ENCODE measurements at regions not wholly inside any gene's neighbourhood (a gene's known extent, or its start where the extent isn't known, plus 50 kb on each side); places are given as distances from the start of the nearest gene placed in this dataset.
"Not testable (repeated sequence)": the region's sequence is repeated elsewhere in the genome, so short reads cannot be mapped to it uniquely, and the experiment has no call there.

DNA sequence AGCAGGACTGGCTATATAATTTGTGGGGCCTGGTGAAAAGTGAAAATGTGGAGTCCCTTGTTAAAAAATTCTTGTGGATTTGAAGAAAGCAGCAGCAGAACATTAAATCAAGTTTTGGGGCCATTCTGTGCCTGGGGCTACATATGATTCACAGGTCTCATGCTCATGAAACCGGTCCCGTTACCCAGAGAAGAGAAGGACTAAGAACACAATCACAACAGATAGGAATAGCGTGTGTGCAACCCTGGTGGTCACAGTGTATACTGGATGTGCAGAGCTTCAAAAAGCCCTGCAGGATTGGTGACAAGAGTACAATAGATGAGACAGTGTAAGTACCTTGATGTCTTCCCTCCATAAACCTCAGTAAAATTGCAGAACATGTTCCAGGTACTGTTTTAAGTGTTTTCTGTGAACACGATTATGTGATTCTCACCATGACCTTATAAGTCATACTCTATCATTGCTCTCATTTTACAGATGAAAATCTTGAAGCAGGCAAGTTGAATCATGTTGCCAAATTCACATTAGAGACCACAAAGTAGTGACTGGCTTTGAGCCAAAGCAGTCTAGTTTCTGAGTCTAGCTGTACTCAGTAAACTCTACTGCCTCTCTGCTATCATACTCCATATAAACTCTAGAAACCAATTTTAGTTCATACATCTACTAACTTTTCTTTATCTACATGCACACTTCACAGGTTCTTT, 636.5 kb downstream of the TAF11L14 start:
- DNase-seq: no peak

DNA sequence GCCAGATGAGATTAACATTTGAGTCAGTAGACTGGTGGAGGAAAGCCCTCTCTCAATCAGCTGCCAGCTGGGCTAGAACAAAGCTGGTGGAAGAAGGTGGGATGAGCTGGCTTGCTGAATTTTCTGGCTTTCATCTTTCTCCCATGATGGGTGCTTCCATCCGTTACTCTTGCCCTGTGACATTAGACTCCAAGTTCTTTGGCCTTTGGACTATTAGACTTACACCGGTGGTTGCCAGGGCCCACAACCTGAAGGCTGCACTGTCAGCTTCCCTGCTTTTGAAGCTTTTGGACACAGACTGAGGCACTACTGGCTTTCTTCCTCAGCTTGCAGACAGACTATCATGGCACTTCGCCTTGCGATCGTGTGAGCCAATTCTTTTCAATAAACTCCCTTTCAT, 642.7 kb downstream of the TAF11L14 start:
- DNase-seq: no peak

DNA sequence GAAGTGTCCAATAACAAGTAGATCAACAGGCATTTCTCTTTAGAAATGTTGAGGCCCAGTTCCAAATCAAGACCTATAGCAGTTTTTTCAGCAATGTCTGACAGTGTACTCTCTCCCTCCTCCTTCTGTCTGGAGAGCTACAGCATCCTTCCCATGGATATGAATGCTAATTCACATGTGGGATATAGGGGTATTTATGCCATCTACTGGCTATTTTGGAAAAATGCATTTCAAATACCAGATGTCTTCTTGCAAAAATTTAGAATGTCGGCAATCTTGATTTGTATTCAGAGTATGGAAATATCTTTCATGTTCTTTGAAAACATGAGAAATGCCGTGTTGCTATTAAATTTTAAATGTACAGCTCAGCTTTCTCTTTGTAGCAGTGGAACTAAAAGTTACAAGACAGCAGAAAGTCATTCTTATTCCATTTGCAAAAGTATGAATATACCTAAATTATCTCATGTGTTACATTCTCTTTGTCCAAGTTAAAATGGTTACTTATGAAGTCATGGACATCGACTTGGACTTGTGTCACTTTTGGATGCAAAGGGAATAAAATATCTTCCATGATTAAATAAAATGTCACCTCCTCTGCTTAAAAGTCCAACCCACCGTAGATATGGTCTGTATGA, 647.8 kb downstream of the TAF11L14 start:
- DNase-seq: no peak

DNA sequence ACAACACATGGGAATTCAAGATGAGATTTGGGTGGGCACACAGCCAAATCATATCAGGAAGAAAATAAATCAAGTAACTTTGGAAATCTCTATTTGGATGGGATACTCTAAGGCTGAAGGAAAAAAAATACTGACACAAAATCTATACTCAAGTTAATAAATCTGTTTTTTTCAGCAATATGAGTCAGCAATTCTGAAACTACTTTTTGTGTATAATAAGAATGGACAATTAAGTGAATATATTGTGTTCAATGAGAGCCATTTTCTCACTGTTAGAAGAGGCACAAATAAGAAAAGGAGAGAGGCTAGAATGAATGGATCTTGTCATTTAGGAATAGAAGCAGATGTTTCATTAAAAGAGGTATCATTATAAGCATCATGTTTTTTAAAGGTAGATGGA, 651.0 kb downstream of the TAF11L14 start:
- DNase-seq: no peak

DNA sequence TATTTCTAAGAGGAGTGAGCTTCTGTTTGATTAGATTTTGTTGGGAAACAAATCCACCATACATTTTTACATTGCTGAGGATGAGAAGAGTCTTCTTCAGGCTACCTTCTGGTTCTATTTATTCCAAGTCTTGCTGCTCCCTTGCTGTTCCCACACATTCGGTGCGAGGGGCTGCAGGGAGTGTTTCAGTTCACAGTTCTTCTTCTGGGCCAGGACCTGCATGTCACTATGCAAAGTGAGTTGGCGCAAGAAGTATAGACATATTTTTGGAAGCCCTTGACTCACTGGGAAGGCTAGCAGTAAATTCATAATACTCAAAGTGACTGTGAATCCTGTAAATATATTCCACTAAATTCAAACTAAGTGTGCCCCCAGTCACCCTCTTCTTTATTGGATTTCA, 657.9 kb downstream of the TAF11L14 start:
- no peak for DNase-seq

DNA sequence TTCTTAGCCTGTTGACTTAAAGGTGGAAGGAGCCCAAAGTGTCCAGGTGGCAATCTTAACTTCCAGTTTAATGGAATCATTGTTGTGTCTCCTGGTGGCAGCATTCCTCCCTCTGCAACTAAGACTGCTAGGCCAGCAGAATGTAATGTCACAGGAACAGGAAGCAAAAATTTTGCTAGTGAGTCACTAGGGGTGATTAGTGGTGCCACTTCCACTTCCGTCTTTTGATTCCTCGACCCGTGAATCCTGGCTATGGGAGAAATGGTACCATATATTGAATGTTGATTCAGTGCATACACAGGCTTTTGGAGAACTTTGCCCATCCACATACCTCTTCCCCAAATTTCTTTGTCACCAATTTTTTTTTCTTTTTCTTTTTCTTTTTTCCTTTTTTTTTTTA, 661.4 kb downstream of the TAF11L14 start:
- DNase-seq: not testable (repeated sequence)

DNA sequence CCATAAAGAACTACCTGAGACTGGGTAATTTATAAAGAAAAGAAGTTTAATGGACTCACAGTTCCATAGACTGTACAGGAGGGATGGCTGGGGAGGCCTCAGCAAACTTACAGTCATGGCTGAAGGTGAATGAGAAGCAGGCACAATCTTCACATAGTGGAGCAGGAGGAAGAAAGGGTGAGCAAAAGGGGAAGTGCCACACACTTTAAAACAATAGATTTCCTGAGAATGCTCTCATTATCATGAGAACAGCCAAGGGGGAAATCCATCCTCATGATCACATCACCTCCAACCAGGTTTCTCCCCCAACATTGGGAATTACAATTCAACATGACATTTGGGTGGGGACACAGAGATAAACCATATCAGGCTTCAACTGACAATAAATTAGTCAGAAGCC, 664.9 kb downstream of the TAF11L14 start:
- DNase-seq: no peak

DNA sequence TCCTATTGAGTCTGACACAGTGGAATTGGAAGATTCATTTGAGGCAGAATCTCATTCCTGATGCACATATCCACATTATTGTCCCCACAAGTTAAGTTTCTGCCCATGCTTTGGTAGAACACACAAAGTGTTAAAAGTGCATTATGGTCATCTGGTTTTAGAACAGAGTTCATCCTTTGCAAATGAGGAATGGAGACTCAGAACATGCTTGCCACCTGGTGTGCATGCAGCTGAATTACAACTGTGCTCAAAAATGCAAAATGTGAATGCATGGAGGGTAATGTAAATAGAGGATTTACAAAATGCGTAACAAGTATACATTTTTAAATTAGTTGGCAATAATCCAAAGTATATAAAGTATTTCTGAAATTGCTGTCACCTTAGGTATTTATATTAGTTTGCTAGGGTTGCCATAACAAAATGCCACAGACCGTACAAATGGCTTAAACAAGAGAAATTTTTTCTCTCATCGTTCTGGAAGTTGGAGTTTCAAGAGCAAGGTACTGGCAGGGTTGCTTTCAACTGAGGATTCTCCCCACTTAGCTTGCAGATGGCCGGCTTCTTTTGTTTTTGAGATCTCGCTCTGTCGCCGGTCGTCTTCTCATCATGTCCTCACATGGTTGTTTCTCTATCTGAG, 671.1 kb downstream of the TAF11L14 start:
- DNase-seq: no peak

DNA sequence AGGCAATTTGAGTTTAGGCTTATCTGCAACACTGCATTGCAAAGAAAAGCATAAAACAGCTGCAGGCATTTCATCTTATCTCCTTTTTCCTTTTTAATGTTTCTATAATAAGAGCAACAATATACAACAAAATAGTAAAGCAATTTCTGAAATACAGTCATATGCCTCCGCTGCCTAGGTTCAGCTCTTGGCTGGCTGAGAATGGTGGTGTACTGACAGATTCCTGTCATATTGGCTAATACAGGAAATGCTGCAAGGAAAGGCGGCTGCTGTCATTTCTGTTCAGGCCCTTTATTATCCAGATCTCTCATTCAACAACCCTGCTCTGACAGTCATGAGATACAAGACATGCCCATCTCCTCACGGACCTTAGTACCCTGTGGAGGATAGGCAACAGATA, 677.0 kb downstream of the TAF11L14 start:
- no peak for DNase-seq

DNA sequence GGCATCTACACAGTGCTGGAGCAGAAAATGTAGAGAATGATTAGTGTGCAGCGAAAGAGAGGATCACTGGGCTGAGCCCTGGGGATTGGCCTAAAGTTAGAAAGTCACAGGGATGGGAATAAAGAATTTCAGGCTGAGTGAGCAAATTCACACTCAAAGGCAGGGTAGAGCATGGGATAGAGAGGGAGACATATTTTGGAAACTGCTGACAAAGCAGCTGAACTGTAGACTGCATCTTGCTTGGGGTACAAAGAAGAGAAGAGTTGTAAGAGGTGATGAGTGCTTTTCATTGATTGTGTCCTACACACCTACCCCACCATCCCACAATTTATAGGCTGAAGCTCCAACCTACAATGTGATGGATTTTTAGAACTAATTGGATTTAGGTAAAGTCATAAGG, 677.8 kb downstream of the TAF11L14 start:
- DNase-seq: no peak

DNA sequence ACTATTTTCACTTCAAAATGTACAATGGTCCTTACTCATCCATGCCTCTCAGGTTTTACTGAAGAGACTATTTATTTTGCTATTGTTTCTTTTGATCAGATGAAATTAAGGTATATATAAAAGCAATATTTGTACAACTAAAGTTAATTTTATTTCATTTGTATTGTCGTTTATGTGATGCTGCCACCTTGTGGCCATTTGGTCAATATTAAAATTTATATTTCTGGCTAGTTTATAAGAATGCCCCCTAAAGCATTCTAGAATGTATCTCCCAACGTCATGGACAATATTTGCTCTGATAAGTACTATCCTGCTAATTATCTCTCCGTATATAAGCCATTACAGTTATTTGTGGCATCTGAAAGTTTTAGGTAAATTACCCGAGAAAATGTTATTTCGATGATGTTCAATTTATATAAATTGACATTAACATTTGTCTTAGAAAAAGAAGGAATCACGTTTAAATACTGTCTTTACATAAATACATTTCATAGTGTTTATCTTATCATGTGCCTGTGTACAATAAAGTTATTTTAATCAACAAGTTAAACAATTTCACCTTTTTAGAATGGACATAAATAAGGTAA, 680.0 kb downstream of the TAF11L14 start:
- no peak for DNase-seq

DNA sequence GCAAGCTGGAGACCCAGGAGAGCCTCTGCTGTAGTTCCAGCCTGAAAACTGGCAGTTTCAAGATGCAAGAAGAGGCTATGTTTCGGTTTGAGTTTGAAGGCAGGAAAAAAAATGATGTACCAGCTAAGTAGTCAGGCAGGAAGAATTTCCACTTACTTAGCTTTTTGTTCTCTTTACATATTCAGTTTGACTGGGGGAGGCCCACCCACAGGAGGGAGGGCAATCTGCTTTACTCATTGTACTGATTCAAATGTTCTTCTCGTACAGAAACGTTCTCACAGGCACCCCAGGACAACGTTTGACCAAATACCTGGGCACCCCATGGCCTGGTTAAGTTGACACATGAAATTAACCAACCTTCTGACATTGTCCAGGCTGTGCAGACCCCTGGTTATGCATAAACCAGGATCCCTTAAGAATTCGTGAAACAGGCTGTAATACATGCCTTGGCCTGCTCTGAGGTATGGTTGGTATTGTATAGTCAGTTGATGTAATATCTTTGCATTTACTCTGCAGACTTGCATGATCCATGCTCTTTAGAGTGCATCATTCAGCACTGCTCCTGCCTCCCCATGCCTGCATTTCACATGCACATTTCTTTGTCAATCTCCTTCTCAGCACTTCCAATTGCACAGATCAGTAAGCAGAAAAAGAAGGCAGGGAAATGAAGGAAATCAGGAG, 687.1 kb downstream of the TAF11L14 start:
- DNase-seq: no peak

DNA sequence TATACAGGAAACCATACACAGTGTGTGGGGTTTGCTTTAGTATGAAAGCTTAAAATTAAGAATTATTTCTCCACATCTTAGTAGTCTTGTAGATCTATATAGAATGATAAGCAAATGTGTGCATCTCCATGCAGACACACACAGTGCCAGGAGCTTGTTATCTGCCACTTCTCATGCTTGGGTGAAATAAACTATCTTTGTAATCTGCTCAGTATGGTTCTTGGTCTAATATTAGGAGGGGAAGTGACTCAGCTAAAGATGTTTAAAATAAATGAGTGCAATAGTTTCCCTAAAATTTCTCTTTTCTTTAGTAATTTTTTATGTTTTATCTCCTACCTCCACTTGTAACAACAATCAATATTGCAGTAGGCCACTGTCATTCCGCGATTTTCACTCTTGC, 689.6 kb downstream of the TAF11L14 start:
- no peak for DNase-seq

DNA sequence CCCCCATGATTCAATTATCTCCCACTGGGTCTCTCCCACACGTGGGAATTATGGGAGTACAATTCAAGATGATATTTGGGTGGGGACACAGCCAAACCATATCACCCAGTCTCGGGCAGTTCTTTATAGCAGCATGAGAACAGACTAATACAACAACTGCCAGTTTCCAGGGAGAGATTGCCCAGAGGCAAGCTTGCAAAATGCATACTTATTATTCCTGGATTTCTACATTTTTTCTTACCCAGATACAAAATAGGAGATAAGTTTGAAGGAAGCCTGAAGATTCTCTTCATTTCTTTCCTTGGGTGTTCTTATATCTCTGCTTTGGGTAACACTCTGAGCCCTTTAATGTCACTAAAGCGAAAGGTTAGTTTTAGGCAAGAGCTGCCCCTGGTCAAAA, 691.2 kb downstream of the TAF11L14 start:
- no peak for DNase-seq

DNA sequence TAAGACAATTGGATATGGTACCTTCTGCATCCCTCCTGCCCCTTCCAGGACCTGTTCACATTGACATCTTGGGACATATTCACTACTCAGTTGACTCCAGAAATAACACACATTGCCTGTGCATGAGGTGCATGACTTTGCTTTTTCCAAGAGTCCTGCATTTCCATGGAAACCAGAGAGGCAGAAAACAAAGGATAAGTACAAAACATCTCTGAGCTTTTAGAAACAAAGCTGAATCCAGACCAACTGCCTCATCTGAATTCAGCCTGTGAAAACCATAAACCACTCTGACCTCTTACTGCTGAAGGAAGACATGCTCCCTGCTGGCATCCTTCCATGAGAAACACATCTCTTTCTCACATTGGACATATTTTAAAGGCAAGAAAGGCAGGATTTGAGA, 695.1 kb downstream of the TAF11L14 start:
- DNase-seq: no peak

DNA sequence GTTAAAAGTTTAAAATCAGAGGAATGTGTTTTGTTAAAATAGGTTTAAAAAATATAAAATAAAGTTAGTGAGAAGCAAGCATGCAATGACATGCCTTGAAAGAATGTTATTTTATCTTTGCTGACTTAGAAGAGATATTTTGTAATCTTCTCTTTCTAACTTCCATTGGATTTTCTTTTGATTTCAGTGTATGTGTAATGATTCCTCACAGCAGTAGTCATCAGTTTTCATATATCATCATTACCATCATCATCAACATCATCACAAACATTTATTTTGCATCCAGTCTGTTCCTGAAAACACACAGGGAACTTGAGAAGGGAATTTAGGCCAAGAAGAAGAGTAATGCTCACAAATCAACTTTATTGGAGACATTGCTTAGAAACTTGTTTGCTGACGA, 699.6 kb downstream of the TAF11L14 start:
- no peak for DNase-seq

DNA sequence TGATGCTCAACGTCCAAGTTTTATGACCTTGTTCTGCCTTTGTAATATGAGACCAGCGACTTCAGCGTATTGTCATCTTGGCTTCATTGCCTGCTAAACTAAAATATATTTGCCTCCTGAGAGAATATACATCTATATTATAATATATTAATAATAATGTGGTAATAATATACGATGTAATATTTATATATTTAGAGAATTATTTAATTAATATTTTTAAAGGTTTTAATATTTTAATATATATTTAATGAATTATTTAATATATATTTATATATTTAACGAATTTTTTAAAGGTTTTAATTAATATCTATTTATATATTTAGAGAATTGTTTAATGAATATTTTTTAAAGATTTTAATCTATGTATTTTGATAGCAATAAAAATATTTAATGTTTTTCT, 700.7 kb downstream of the TAF11L14 start:
- DNase-seq: no peak

DNA sequence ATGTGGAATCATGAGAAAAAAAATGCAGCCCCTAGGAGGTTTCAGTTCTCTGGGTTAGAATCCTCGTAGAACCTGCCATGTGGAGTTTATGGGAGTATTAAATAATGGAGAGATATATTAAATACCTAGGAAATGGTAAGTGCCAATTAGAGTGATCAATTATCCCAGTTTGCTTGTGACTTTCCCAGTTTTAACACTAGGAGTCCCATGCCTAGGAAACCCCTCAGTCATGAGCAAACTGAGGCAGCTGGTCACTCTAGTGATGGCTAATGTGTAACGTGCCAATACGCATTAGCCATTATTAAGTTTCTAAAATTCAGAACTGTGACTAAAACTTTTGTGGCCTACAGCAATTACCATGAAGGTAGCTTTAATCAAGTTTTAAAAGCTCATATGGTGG, 720.6 kb downstream of the TAF11L14 start:
- no peak for DNase-seq

DNA sequence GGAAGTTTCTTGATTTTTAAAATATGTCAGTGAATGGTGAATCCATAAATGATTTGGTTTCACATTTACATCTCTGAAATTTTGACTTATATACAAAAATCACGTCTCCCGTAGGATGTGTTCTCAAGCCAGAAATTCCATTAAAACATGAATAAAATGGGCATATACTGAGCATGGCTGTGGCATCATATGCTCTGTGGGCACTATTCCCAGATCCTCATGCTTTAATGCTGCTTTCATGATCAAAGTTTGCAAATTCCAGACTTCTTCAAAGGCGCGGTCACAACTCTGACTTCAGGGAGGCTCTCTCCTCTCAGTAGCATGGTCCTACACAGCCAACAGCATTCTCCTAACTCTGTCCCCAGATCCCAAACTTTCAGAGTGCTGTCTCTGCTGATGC, 723.2 kb downstream of the TAF11L14 start:
- no peak for DNase-seq

DNA sequence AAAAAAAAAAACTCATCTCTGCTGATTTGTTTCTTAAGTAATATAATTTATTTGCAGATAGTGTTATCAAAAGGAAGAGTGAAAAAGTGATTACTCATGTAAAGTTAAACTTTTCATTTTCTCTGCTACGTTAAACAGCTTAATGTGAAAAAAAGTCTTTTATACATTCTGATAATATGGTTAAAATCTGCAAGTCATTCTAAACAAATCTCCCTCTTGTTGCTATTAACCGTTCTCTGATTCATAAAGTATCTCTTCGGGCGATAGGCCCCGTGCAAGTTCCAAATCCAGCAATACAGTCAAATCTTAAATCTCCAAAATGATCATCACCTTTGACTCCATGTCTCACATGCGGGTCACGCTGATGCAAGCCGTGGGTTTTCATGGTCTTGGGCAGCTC, 732.0 kb downstream of the TAF11L14 start:
- DNase-seq: no peak

DNA sequence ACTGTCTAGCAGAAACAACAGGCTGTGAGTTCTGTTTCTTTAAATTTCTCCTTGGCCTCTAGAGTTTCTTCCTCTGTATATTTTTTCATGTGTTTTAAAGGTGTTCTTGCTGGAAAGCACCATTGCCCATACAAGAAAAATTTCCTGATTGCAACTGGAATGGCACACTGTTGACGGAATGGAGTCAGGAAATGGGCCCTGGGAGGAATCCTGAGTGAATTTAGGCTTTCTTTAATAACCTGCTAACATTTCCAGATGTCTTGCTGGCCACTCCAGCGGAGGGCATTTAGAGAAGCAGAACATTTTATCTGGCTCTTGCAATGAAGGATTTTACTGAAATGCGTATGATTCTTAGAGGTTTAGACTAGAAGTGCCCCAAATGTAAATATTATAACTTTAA, 736.3 kb downstream of the TAF11L14 start:
- no peak for DNase-seq

DNA sequence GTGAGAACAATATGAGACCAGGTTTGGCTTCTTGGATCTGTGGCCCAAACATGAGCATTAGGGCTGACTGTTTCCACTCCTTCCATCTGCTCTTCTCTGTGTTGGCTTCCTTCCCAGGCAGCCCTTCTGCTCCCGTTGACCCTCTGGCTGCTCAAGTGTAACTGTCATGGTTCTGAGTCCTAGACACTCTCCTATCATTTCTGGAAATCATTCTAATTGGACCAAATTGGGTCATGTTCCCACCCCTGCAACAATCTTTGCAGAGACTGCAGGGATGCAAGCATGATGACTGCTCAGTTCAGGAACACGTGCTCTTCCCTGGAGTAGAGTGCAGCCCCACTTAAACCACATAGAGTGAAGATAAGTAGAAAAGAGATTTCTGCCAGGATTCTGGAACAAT, 741.4 kb downstream of the TAF11L14 start:
- DNase-seq: no peak

DNA sequence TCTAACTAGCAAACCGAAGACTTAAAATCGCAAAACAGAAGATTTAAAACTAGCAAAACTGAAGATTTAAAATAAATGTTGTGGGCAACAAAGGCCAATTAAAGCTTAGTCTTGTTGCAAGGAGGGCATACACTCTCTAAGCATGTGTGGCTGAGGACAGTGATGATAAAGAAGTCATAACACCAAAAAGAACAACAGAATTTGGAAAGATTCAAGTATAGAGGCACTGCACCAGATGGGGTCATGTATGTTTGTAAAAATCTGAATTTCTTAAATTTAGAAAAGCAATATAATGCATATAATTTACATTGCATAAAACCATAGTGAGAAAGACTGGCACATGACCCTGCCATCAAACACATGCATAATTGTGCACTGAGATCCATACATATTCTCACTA, 743.8 kb downstream of the TAF11L14 start:
- no peak for DNase-seq

DNA sequence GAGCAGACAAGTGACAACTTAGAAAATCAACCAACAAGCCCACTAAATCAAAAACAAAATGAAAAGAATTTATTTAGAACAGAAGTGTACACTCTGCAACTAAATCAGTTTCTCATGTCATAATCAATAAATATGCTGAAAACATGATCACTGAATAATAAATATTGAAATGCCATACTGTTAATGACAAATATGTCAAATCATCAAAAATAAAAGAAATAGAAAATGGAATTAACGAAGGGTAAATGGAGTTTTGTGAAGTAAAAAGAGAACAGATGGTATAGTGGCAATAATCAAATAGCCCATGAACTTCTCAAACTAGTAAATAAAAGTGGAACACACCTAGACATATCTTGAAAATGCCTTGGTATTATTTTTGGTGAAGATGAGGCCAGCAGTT, 744.9 kb downstream of the TAF11L14 start:
- DNase-seq: no peak

Data from CD4-positive, alpha-beta T cell treated with Interleukin-4 for 1 hour (primary cell).